Upper lobe of left lung (tissue), 6 donors: ENCODE measurements at regions not wholly inside any gene's neighbourhood (a gene's known extent, or its start where the extent isn't known, plus 50 kb on each side); places are given as distances from the start of the nearest gene placed in this dataset.

Source experiments
- ATAC-seq, 2 donors: fragments of 200-7000 bp; cut with Tn5 transposase; one replicate each; pipeline ENCODE4 v1.9.1; 2022; ENCODE audit warnings: mild to moderate bottlenecking in 2 of 2, moderate library complexity in 2 of 2; ENCODE audit not compliant: low FRiP score in 2 of 2
- DNase-seq, 2 donors: peaks; one replicate each; pipeline ENCODE4 v3.0.0-alpha.2; 2019 to 2020
- H3K27ac ChIP-seq, 4 donors: fragments of 200-600 bp; sonication (generic); one replicate each; pipeline ENCODE4 v1.5.1; 2016 to 2019
- H3K27me3 ChIP-seq, 4 donors: fragments of 200-600 bp; sonication (generic); one replicate each; pipeline ENCODE4 v1.5.1; 2017 to 2019
- H3K36me3 ChIP-seq, 4 donors: fragments of 200-600 bp; sonication (generic); one replicate each; pipeline ENCODE4 v1.5.1; 2016 to 2019
- H3K4me1 ChIP-seq, 4 donors: fragments of 200-600 bp; sonication (generic); one replicate each; pipeline ENCODE4 v1.5.1; 2018 to 2019
- H3K4me3 ChIP-seq, 4 donors: fragments of 200-600 bp; sonication (generic); one replicate each; pipeline ENCODE4 v1.5.1; 2017 to 2019; ENCODE audit warnings: mild to moderate bottlenecking in 2 of 4, moderate library complexity in 1 of 4
- H3K9me3 ChIP-seq, 4 donors: fragments of 200-600 bp; sonication (generic); one replicate each; pipeline ENCODE4 v1.5.1; 2018 to 2019
- EP300 ChIP-seq, 4 donors: sonication (generic); formaldehyde crosslinking; IDR thresholded peaks; one replicate each; pipeline ENCODE4 v1.5.1; 2017; ENCODE audit warnings: antibody characterized with exemption in 4 of 4, control low read depth in 2 of 4
- POLR2A ChIP-seq, 4 donors: fragments of 450-650 bp; IDR thresholded peaks; one replicate each; pipeline ENCODE4 v1.5.1; 2016 to 2017; ENCODE audit warnings: antibody characterized with exemption in 4 of 4, mild to moderate bottlenecking in 2 of 4
- POLR2AphosphoS5 ChIP-seq, 2 donors: sonication (generic); formaldehyde crosslinking; IDR thresholded peaks; one replicate each; pipeline ENCODE4 v1.5.1; 2017; ENCODE audit warnings: antibody characterized with exemption in 2 of 2
- WGBS, 2 donors: methylation state at CpG; one replicate each; pipeline ENCODE4 v1.1.5; 2017 to 2018; 5-methylcytosine and 5-hydroxymethylcytosine counted together
- TF ChIP-seq, protein P1 (sequence below), 6 experiments: fragments of 450-650 bp in 4 of 6; fragments of 200-600 bp in 2 of 6; sonication (generic) in 2 of 6; IDR thresholded peaks; one replicate each; pipeline ENCODE4 v1.5.1; 2016 to 2019; ENCODE audit warnings: antibody characterized with exemption in 6 of 6
- donor health status: DM: no; HTN: no; CAD: no; lungs with moderate emphysema.
- donor health status: DM: no; HTN: yes; CAD: no; lungs with severe emphysema.

DNA sequence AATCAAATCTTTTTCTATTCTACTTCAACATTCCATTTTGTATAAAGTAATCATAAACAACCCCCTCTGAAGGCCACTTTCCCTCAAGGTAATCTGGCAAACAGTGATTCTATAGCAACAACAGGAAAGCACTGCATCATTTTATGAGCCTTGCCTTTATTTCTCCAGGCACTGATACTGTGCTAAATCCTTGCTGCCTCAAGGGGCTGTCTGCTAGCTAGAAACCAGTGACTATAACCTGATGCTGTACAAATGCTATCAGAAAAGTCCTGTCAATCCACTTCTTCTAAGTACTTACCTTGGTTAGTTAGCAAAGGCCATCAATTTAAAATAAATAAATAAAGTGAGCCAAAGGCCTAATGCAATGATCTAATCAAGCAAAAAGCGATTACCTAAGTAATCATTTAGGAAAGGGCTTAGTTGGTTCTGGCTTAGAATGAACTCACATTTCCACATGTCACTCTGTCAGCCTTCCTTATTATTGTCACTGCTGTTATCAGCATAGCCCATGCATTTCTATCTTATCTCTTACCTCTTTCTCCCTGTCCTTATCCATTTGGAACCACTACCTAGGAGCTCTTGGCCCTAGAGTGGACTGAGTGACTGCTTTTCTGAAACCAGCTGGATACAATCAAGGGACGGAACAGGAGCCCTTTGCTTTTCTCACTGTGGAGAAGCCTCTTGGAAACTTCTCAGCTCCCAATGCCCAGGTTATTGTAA lies 246.1 kb upstream of the MEF2C start:
- no peaks in the 10 kb centered on the region for H3K4me1 ChIP-seq
- no peaks in the 10 kb centered on the region for H3K9me3 ChIP-seq
- no peak for TF ChIP-seq POLR2AphosphoS5 (IDR thresholded peaks at IDR 0.05)
- TF ChIP-seq, protein P1, sequence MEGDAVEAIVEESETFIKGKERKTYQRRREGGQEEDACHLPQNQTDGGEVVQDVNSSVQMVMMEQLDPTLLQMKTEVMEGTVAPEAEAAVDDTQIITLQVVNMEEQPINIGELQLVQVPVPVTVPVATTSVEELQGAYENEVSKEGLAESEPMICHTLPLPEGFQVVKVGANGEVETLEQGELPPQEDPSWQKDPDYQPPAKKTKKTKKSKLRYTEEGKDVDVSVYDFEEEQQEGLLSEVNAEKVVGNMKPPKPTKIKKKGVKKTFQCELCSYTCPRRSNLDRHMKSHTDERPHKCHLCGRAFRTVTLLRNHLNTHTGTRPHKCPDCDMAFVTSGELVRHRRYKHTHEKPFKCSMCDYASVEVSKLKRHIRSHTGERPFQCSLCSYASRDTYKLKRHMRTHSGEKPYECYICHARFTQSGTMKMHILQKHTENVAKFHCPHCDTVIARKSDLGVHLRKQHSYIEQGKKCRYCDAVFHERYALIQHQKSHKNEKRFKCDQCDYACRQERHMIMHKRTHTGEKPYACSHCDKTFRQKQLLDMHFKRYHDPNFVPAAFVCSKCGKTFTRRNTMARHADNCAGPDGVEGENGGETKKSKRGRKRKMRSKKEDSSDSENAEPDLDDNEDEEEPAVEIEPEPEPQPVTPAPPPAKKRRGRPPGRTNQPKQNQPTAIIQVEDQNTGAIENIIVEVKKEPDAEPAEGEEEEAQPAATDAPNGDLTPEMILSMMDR (IDR thresholded peaks at IDR 0.05) = no peak
- TF ChIP-seq EP300 (IDR thresholded peaks at IDR 0.05) = no peak
- TF ChIP-seq POLR2A (IDR thresholded peaks at IDR 0.05) = no peak
- no peaks in the 10 kb centered on the region for H3K36me3 ChIP-seq
- H3K27me3 ChIP-seq = no peaks in the 10 kb centered on the region
- DNase-seq (no peak), ATAC-seq (no peak)
- no peak overlapping the region for H3K4me3 ChIP-seq
- 84 to 87% methylated on average over 2 of the region's 2 CpGs for WGBS, 2 donors
- no peak overlapping the region for H3K27ac ChIP-seq

DNA sequence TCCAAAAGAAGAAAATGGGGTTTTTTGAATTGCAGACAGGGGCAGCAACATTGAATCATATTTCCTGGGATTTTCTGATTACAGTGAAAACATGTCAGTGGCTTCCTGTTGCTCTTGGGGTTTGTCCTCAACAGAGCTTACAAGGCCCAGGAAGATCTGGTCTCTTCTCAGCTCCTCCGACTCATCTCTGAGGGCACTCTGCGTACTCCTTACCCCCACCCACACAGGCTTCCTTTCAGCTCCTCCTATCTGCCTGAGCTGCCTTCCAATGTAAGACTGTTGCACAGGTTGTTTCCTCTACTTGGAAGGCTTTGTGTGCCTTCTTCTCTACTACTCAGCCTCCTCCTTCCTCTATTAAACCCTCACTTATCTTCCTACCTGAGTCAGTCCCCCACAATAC lies 245.1 kb upstream of the MEF2C start:
- no peak for TF ChIP-seq EP300 (IDR thresholded peaks at IDR 0.05)
- TF ChIP-seq POLR2AphosphoS5 (IDR thresholded peaks at IDR 0.05) = no peak
- no peak for TF ChIP-seq POLR2A (IDR thresholded peaks at IDR 0.05)
- TF ChIP-seq, protein P1 (IDR thresholded peaks at IDR 0.05) = no peak
- H3K9me3 ChIP-seq = no peaks in the 10 kb centered on the region
- H3K36me3 ChIP-seq = no peaks in the 10 kb centered on the region
- H3K4me1 ChIP-seq = no peaks in the 10 kb centered on the region
- H3K27ac ChIP-seq = no peak overlapping the region
- no peak for ATAC-seq
- no peaks in the 10 kb centered on the region for H3K27me3 ChIP-seq
- no peak for DNase-seq
- WGBS, 2 donors = 54 to 63% methylated on average over 2 of the region's 2 CpGs
- no peak overlapping the region for H3K4me3 ChIP-seq

DNA sequence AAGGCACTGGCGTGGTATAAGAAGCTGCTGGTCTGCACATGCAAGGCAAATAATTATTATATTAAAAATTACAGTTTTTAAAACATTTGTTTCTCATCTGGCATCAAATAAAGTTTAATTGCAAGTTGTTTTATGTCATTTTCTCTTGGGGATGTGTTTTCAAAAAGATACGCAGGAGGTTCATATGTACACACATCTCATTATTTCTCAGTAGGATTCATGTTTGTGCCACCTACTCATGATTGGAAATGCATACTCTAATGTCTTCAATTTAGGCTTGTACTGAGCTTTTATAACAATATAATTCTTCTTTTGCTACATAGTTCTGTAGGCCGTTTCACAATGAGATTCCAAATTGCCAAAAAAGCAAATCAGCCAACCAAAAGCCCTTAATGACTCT lies 244.2 kb upstream of the MEF2C start:
- Histone ChIP-seq H3K27ac (no peak overlapping the region), H3K4me1 (no peaks in the 10 kb centered on the region), H3K27me3 (no peaks in the 10 kb centered on the region), H3K36me3 (no peaks in the 10 kb centered on the region), H3K9me3 (no peaks in the 10 kb centered on the region), H3K4me3 (no peak overlapping the region)
- 83 to 84% methylated on average over 3 of the region's 3 CpGs for WGBS, 2 donors
- no peak for DNase-seq
- TF ChIP-seq POLR2AphosphoS5 (IDR thresholded peaks at IDR 0.05) = no peak
- TF ChIP-seq, protein P1 (IDR thresholded peaks at IDR 0.05) = no peak
- TF ChIP-seq POLR2A (IDR thresholded peaks at IDR 0.05) = no peak
- no peak for TF ChIP-seq EP300 (IDR thresholded peaks at IDR 0.05)
- ATAC-seq = no peak

DNA sequence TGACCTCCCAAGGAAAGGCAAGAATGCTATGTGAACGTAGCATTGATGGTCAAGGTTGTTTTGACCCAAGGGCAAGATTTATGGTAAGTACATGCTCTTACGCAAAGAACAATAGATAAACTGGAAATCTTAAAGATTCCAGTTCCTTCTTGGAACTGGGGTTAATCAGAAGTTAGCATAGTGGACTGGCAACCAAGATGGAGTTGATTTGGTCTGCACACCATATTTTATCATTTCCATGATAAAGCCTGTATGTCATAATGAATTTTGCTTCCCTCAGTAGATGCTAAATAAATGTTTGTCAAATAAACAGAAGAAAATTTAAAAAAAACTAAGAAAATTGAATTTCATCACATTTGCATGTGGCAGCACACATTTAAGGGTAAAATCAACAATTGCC lies 242.4 kb upstream of the MEF2C start:
- TF ChIP-seq EP300 (IDR thresholded peaks at IDR 0.05) (no peak), POLR2AphosphoS5 (IDR thresholded peaks at IDR 0.05) (no peak)
- H3K9me3 ChIP-seq = no peaks in the 10 kb centered on the region
- H3K27ac ChIP-seq = no peak overlapping the region
- no peak for ATAC-seq
- H3K4me1 ChIP-seq = no peaks in the 10 kb centered on the region
- DNase-seq = no peak
- WGBS, 2 donors = 92 to 96% methylated on average over 2 of the region's 2 CpGs
- no peaks in the 10 kb centered on the region for H3K27me3 ChIP-seq
- H3K36me3 ChIP-seq = no peaks in the 10 kb centered on the region
- H3K4me3 ChIP-seq = no peak overlapping the region

DNA sequence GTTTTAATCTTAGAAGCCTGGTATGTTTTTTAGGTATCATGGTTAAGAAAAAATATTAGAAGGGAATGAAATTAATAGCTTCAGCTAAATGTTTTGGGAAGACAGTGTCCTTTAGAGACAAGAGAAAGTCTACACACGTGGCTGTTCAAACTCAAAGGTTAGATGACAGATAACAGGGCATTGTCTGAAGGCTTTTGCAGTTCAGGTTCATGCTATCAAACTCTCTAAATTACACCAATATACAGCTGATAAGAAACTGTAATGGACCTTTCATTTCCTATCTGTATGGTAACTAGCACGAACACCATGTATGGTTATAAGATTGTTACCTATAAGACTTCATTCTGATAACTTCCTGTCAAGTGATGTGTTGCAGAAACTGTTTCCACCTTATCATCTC lies 240.6 kb upstream of the MEF2C start:
- ATAC-seq = no peak
- TF ChIP-seq POLR2A (IDR thresholded peaks at IDR 0.05) (no peak), POLR2AphosphoS5 (IDR thresholded peaks at IDR 0.05) (no peak), EP300 (IDR thresholded peaks at IDR 0.05) (no peak)
- TF ChIP-seq, protein P1 (IDR thresholded peaks at IDR 0.05) = no peak

More for the DNA sequence above, 240.6 kb upstream of the MEF2C start:
- WGBS, 2 donors = 87 to 93% methylated on average over 2 of the region's 2 CpGs
- DNase-seq = no peak
- Histone ChIP-seq H3K27ac (no peak overlapping the region), H3K4me1 (no peaks in the 10 kb centered on the region), H3K9me3 (no peaks in the 10 kb centered on the region), H3K36me3 (no peaks in the 10 kb centered on the region), H3K27me3 (no peaks in the 10 kb centered on the region), H3K4me3 (no peak overlapping the region)
